Peyer's patch (tissue), 4 donors: ENCODE measurements at regions not wholly inside any gene's neighbourhood (a gene's known extent, or its start where the extent isn't known, plus 50 kb on each side); places are given as distances from the start of the nearest gene placed in this dataset.

ENCODE experiments used
- POLR2A ChIP-seq, 2 donors: fragments of 450-650 bp; IDR thresholded peaks; one replicate each; pipeline ENCODE4 v1.5.1; 2017; ENCODE audit warnings: antibody characterized with exemption in 2 of 2, mild to moderate bottlenecking in 2 of 2, moderate library complexity in 2 of 2
- TF ChIP-seq, protein P1 (sequence below), 6 experiments: fragments of 450-650 bp in 4 of 6; fragments of 200-600 bp in 2 of 6; sonication (generic) in 1 of 6; IDR thresholded peaks; one replicate each; pipeline ENCODE4 v1.5.1; 2017 to 2019; ENCODE audit warnings: antibody characterized with exemption in 6 of 6, mild to moderate bottlenecking in 3 of 6, moderate library complexity in 1 of 6

DNA sequence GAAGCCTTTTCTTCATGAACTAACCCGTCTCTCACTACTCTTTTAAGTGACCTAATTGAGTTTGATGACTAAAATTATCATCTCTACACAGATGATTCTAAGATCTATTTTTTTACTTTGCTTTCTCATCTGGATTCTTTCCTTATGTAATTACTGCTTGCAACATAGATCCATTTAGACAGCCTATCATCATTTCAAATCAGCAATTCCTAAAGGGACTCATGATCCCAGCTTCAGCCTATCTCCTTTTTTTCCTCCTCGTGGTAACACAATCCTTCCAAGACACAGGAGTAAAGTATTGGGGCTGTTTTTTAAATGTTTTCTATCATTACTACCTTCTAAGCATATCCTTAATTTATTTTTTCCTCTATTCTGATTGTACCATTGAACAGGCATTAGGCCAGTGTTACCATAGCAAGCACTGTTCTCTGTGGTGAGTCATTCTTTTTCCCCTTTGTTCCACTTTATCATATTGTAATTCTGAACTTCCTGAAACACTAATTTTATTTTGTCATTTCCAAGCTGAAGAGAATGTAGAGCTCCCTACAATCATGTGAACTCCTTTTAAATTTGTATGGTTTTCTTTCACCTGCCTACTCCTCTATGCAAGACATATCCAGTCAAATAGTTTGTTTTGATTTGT, 190.4 kb upstream of the FAR2 start:
- TF ChIP-seq, protein P1, sequence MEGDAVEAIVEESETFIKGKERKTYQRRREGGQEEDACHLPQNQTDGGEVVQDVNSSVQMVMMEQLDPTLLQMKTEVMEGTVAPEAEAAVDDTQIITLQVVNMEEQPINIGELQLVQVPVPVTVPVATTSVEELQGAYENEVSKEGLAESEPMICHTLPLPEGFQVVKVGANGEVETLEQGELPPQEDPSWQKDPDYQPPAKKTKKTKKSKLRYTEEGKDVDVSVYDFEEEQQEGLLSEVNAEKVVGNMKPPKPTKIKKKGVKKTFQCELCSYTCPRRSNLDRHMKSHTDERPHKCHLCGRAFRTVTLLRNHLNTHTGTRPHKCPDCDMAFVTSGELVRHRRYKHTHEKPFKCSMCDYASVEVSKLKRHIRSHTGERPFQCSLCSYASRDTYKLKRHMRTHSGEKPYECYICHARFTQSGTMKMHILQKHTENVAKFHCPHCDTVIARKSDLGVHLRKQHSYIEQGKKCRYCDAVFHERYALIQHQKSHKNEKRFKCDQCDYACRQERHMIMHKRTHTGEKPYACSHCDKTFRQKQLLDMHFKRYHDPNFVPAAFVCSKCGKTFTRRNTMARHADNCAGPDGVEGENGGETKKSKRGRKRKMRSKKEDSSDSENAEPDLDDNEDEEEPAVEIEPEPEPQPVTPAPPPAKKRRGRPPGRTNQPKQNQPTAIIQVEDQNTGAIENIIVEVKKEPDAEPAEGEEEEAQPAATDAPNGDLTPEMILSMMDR (IDR thresholded peaks at IDR 0.05): no peak
- no peak for TF ChIP-seq POLR2A (IDR thresholded peaks at IDR 0.05)
